ENCODE measurements at regions not wholly inside any gene's neighbourhood (a gene's known extent, or its start where the extent isn't known, plus 50 kb on each side); places are given as distances from the start of the nearest gene placed in this dataset.

- Histone ChIP-seq H3K27ac (ENCODE audit: low read length) (no peak overlapping the region), H3K27me3 (ENCODE audit: insufficient read depth, low read depth, low read length) (no peaks in the 10 kb centered on the region), H2AFZ (ENCODE audit: low read depth, low read length) (no peak overlapping the region), H3K9me2 (ENCODE audit: insufficient read depth, low read length) (no peaks in the 10 kb centered on the region), H3K79me2 (replicated peaks; ENCODE audit: insufficient read depth, low read length) (no peaks in the 10 kb centered on the region), H3K36me3 (ENCODE audit: insufficient read depth, low read length) (no peaks in the 10 kb centered on the region), H3K9ac (ENCODE audit: low read length) (no peak overlapping the region), H4K20me1 (ENCODE audit: insufficient read depth) (no peaks in the 10 kb centered on the region), H3K4me2 (ENCODE audit: low read length) (no peak overlapping the region), H3K9me3 (ENCODE audit: low read length) (no peaks in the 10 kb centered on the region), H3K4me3 (ENCODE audit: low read length) (no peak overlapping the region), H3F3A (ENCODE audit: insufficient read depth, low read length, poor library complexity, severe bottlenecking) (no peaks in the 10 kb centered on the region)
- TF ChIP-seq EZH2 (IDR thresholded peaks at IDR 0.05; ENCODE audit: borderline replicate concordance, insufficient read depth, low read length, poor library complexity, severe bottlenecking) (no peak), POLR2AphosphoS5 (IDR thresholded peaks at IDR 0.05) (no peak), TAF1 (IDR thresholded peaks at IDR 0.05; ENCODE audit: low read depth) (no peak), SMC3 (conservative IDR thresholded peaks at IDR 0.05; ENCODE audit: poor library complexity) (no peak), RAD21 (conservative IDR thresholded peaks at IDR 0.05) (no peak), REST (IDR thresholded peaks at IDR 0.05; ENCODE audit: borderline replicate concordance) (no peak), CTCF (IDR thresholded peaks at IDR 0.05; ENCODE audit: poor library complexity, severe bottlenecking) (no peak), EP300 (conservative IDR thresholded peaks at IDR 0.05; ENCODE audit: poor library complexity, severe bottlenecking) (no peak)
Measured at GRCh38 chr21:31395268-31395667, 51.2 kb upstream of the TIAM1 start.

- Histone ChIP-seq H3K4me2 (ENCODE audit: low read length) (no peak overlapping the region), H3K9me3 (ENCODE audit: low read length) (no peaks in the 10 kb centered on the region), H3K9ac (ENCODE audit: low read length) (no peak overlapping the region), H3F3A (ENCODE audit: insufficient read depth, low read length, poor library complexity, severe bottlenecking) (no peaks in the 10 kb centered on the region), H3K79me2 (replicated peaks; ENCODE audit: insufficient read depth, low read length) (no peaks in the 10 kb centered on the region), H3K27me3 (ENCODE audit: insufficient read depth, low read depth, low read length) (no peaks in the 10 kb centered on the region), H4K20me1 (ENCODE audit: insufficient read depth) (no peaks in the 10 kb centered on the region), H3K36me3 (ENCODE audit: insufficient read depth, low read length) (no peaks in the 10 kb centered on the region), H3K27ac (ENCODE audit: low read length) (no peak overlapping the region), H3K4me3 (ENCODE audit: low read length) (no peak overlapping the region), H2AFZ (ENCODE audit: low read depth, low read length) (no peak overlapping the region), H3K9me2 (ENCODE audit: insufficient read depth, low read length) (no peaks in the 10 kb centered on the region)
- TF ChIP-seq CTCF (IDR thresholded peaks at IDR 0.05; ENCODE audit: poor library complexity, severe bottlenecking) (no peak), REST (IDR thresholded peaks at IDR 0.05; ENCODE audit: borderline replicate concordance) (no peak), EP300 (conservative IDR thresholded peaks at IDR 0.05; ENCODE audit: poor library complexity, severe bottlenecking) (no peak), RAD21 (conservative IDR thresholded peaks at IDR 0.05) (no peak), TAF1 (IDR thresholded peaks at IDR 0.05; ENCODE audit: low read depth) (no peak), SMC3 (conservative IDR thresholded peaks at IDR 0.05; ENCODE audit: poor library complexity) (no peak), POLR2AphosphoS5 (IDR thresholded peaks at IDR 0.05) (no peak), EZH2 (IDR thresholded peaks at IDR 0.05; ENCODE audit: borderline replicate concordance, insufficient read depth, low read length, poor library complexity, severe bottlenecking) (no peak), MXI1 (conservative IDR thresholded peaks at IDR 0.05; ENCODE audit: poor library complexity, severe bottlenecking) (no peak)
Measured at GRCh38 chr21:31394309-31394708, 50.2 kb upstream of the TIAM1 start.

All from neural cell (in vitro differentiated cells).